NCI-H1694 treated with DMSO at 0.1 percent for 48 hours (cell line): ENCODE measurements at regions not wholly inside any gene's neighbourhood (a gene's known extent, or its start where the extent isn't known, plus 50 kb on each side); places are given as distances from the start of the nearest gene placed in this dataset.

Experiments used
- DNase-seq: peaks from one replicate; lab custom pipeline; 2025; lab: John Stamatoyannopoulos, UW

GRCh38 chr7:25982684-25983083, 169.3 kb upstream of the NFE2L3 start:
- DNase-seq, result no peak

GRCh38 chr7:25985196-25985595, 166.8 kb upstream of the NFE2L3 start:
- DNase-seq, result no peak

- no peak for DNase-seq
Measured at GRCh38 chr7:25988640-25989039, 163.4 kb upstream of the NFE2L3 start.

- no peak for DNase-seq
Measured at GRCh38 chr7:25989140-25989705, 162.8 kb upstream of the NFE2L3 start.

- no peak for DNase-seq
Measured at GRCh38 chr7:25994433-25994994, 157.5 kb upstream of the NFE2L3 start.

GRCh38 chr7:25995216-25995615, 156.8 kb upstream of the NFE2L3 start:
- DNase-seq, result no peak

GRCh38 chr7:25996006-25996408, 156.0 kb upstream of the NFE2L3 start:
- no peak for DNase-seq

- DNase-seq, result no peak
Measured at GRCh38 chr7:25998499-25998898, 153.5 kb upstream of the NFE2L3 start.

GRCh38 chr7:26000841-26001240, 151.2 kb upstream of the NFE2L3 start:
- no peak for DNase-seq

GRCh38 chr7:26001662-26002244, 150.2 kb upstream of the NFE2L3 start:
- no peak for DNase-seq

- DNase-seq, result no peak
Measured at GRCh38 chr7:26005683-26006410, 146.2 kb upstream of the NFE2L3 start.

GRCh38 chr7:26006426-26006825, 145.6 kb upstream of the NFE2L3 start:
- DNase-seq, result no peak

- no peak for DNase-seq
Measured at GRCh38 chr7:26007510-26007909, 144.5 kb upstream of the NFE2L3 start.

- no peak for DNase-seq
Measured at GRCh38 chr7:26008428-26008827, 143.6 kb upstream of the NFE2L3 start.

GRCh38 chr7:26011039-26011696, 140.8 kb upstream of the NFE2L3 start:
- DNase-seq, result no peak

GRCh38 chr7:26013551-26014083, 138.4 kb upstream of the NFE2L3 start:
- peak; percentile 70 for DNase-seq

- DNase-seq, result no peak
Measured at GRCh38 chr7:26022982-26023381, 129.0 kb upstream of the NFE2L3 start.

GRCh38 chr7:26029911-26030310, 122.1 kb upstream of the NFE2L3 start:
- DNase-seq, result no peak

- no peak for DNase-seq
Measured at GRCh38 chr7:26034391-26034790, 117.6 kb upstream of the NFE2L3 start.

GRCh38 chr7:26035552-26035951, 116.4 kb upstream of the NFE2L3 start:
- DNase-seq, result no peak

- no peak for DNase-seq
Measured at GRCh38 chr7:26036092-26036491, 115.9 kb upstream of the NFE2L3 start.

- no peak for DNase-seq
Measured at GRCh38 chr7:26038201-26038990, 113.6 kb upstream of the NFE2L3 start.
